ENCODE measurements at regions not wholly inside any gene's neighbourhood (a gene's known extent, or its start where the extent isn't known, plus 50 kb on each side); places are given as distances from the start of the nearest gene placed in this dataset.

- no peaks in the 10 kb centered on the region for H3K4me1 Mint-ChIP-seq (ENCODE audit: unreplicated experiment)
- peaks cover 1% of the 10 kb centered on the region for H3K27me3 Mint-ChIP-seq (ENCODE audit: unreplicated experiment)
- H3K27ac Mint-ChIP-seq (ENCODE audit: unreplicated experiment), result no peak overlapping the region
- H3K36me3 Mint-ChIP-seq (ENCODE audit: low read depth, unreplicated experiment), result no peaks in the 10 kb centered on the region
- no peak overlapping the region for H3K4me3 Mint-ChIP-seq (ENCODE audit: unreplicated experiment)
- H3K9me3 Mint-ChIP-seq (ENCODE audit: unreplicated experiment), result no peaks in the 10 kb centered on the region
- DNase-seq (ENCODE audit: low spot score), result no peak
- no peak for TF ChIP-seq CTCF (IDR thresholded peaks at IDR 0.05; ENCODE audit: unreplicated experiment)
Measured at GRCh38 chr1:218201601-218202000, 83.5 kb upstream of the RRP15 start.

GRCh38 chr1:218205721-218206120 is 79.4 kb upstream of the RRP15 start:
- peaks cover 6% of the 10 kb centered on the region for H3K4me1 Mint-ChIP-seq (ENCODE audit: unreplicated experiment)
- no peaks in the 10 kb centered on the region for H3K9me3 Mint-ChIP-seq (ENCODE audit: unreplicated experiment)
- no peak for DNase-seq (ENCODE audit: low spot score)
- TF ChIP-seq CTCF (IDR thresholded peaks at IDR 0.05; ENCODE audit: unreplicated experiment), result no peak
- H3K27me3 Mint-ChIP-seq (ENCODE audit: unreplicated experiment), result peaks cover 1% of the 10 kb centered on the region
- H3K36me3 Mint-ChIP-seq (ENCODE audit: low read depth, unreplicated experiment), result no peaks in the 10 kb centered on the region
- H3K27ac Mint-ChIP-seq (ENCODE audit: unreplicated experiment), result no peak overlapping the region
- no peak overlapping the region for H3K4me3 Mint-ChIP-seq (ENCODE audit: unreplicated experiment)

- Mint-ChIP-seq H3K36me3 (ENCODE audit: low read depth, unreplicated experiment) (no peaks in the 10 kb centered on the region), H3K4me3 (ENCODE audit: unreplicated experiment) (no peak overlapping the region), H3K27ac (ENCODE audit: unreplicated experiment) (no peak overlapping the region), H3K27me3 (ENCODE audit: unreplicated experiment) (peaks cover 1% of the 10 kb centered on the region), H3K9me3 (ENCODE audit: unreplicated experiment) (no peaks in the 10 kb centered on the region), H3K4me1 (ENCODE audit: unreplicated experiment) (peaks cover 6% of the 10 kb centered on the region)
- TF ChIP-seq CTCF (IDR thresholded peaks at IDR 0.05; ENCODE audit: unreplicated experiment), result no peak
- no peak for DNase-seq (ENCODE audit: low spot score)
Measured at GRCh38 chr1:218207194-218207593, 77.9 kb upstream of the RRP15 start.

GRCh38 chr1:218209351-218209861 is 75.7 kb upstream of the RRP15 start:
- H3K27ac Mint-ChIP-seq (ENCODE audit: unreplicated experiment), result no peak overlapping the region
- TF ChIP-seq CTCF (IDR thresholded peaks at IDR 0.05; ENCODE audit: unreplicated experiment), result no peak
- peaks cover 6% of the 10 kb centered on the region for H3K4me1 Mint-ChIP-seq (ENCODE audit: unreplicated experiment)
- H3K27me3 Mint-ChIP-seq (ENCODE audit: unreplicated experiment), result peaks cover 1% of the 10 kb centered on the region
- no peak for DNase-seq (ENCODE audit: low spot score)
- H3K4me3 Mint-ChIP-seq (ENCODE audit: unreplicated experiment), result no peak overlapping the region
- no peaks in the 10 kb centered on the region for H3K9me3 Mint-ChIP-seq (ENCODE audit: unreplicated experiment)
- no peaks in the 10 kb centered on the region for H3K36me3 Mint-ChIP-seq (ENCODE audit: low read depth, unreplicated experiment)

GRCh38 chr1:218211241-218211640 is 73.9 kb upstream of the RRP15 start:
- Mint-ChIP-seq H3K9me3 (ENCODE audit: unreplicated experiment) (no peaks in the 10 kb centered on the region), H3K27me3 (ENCODE audit: unreplicated experiment) (peaks cover 2% of the 10 kb centered on the region), H3K27ac (ENCODE audit: unreplicated experiment) (no peak overlapping the region), H3K4me1 (ENCODE audit: unreplicated experiment) (peaks cover 6% of the 10 kb centered on the region), H3K36me3 (ENCODE audit: low read depth, unreplicated experiment) (no peaks in the 10 kb centered on the region), H3K4me3 (ENCODE audit: unreplicated experiment) (no peak overlapping the region)
- no peak for DNase-seq (ENCODE audit: low spot score)
- TF ChIP-seq CTCF (IDR thresholded peaks at IDR 0.05; ENCODE audit: unreplicated experiment), result no peak

All from endothelial cell (in vitro differentiated cells).